ENCODE measurements at regions not wholly inside any gene's neighbourhood (a gene's known extent, or its start where the extent isn't known, plus 50 kb on each side); places are given as distances from the start of the nearest gene placed in this dataset.

GRCh38 chr20:12670301-12670700, 338.5 kb upstream of the SPTLC3 start:
- Histone ChIP-seq H3K4me3 (ENCODE audit: low read length in 2 of 2) (no peak overlapping the region), H3K4me1 (ENCODE audit: control insufficient read depth, insufficient read depth, low read length) (no peaks in the 10 kb centered on the region), H3K9ac (ENCODE audit: low read length in 2 of 2) (no peak overlapping the region), H3K27me3 (ENCODE audit: control insufficient read depth in 1 of 2, insufficient read depth in 2 of 2, low read length in 2 of 2) (no peaks in the 10 kb centered on the region), H3K27ac (ENCODE audit: low read length) (no peak overlapping the region), H3K36me3 (ENCODE audit: control insufficient read depth in 2 of 2, insufficient read depth in 2 of 2, low read length in 2 of 2) (no peaks in the 10 kb centered on the region), H3K9me3 (ENCODE audit: control insufficient read depth in 2 of 2, low read length in 2 of 2) (no peaks in the 10 kb centered on the region)

- Histone ChIP-seq H3K27ac (ENCODE audit: low read length) (no peak overlapping the region), H3K9me3 (ENCODE audit: control insufficient read depth in 2 of 2, low read length in 2 of 2) (no peaks in the 10 kb centered on the region), H3K36me3 (ENCODE audit: control insufficient read depth in 2 of 2, insufficient read depth in 2 of 2, low read length in 2 of 2) (no peaks in the 10 kb centered on the region), H3K4me1 (ENCODE audit: control insufficient read depth, insufficient read depth, low read length) (no peaks in the 10 kb centered on the region), H3K4me3 (ENCODE audit: low read length in 2 of 2) (no peak overlapping the region), H3K9ac (ENCODE audit: low read length in 2 of 2) (no peak overlapping the region), H3K27me3 (ENCODE audit: control insufficient read depth in 1 of 2, insufficient read depth in 2 of 2, low read length in 2 of 2) (no peaks in the 10 kb centered on the region)
Measured at GRCh38 chr20:12673352-12673751, 335.4 kb upstream of the SPTLC3 start.

- H3K9ac ChIP-seq (ENCODE audit: low read length in 2 of 2), result no peak overlapping the region
- no peaks in the 10 kb centered on the region for H3K9me3 ChIP-seq (ENCODE audit: control insufficient read depth in 2 of 2, low read length in 2 of 2)
- H3K4me3 ChIP-seq (ENCODE audit: low read length in 2 of 2), result no peak overlapping the region
- H3K36me3 ChIP-seq (ENCODE audit: control insufficient read depth in 2 of 2, insufficient read depth in 2 of 2, low read length in 2 of 2), result no peaks in the 10 kb centered on the region
- H3K27me3 ChIP-seq (ENCODE audit: control insufficient read depth in 1 of 2, insufficient read depth in 2 of 2, low read length in 2 of 2), result no peaks in the 10 kb centered on the region
- H3K27ac ChIP-seq (ENCODE audit: low read length), result no peak overlapping the region
- H3K4me1 ChIP-seq (ENCODE audit: control insufficient read depth, insufficient read depth, low read length), result no peaks in the 10 kb centered on the region
Measured at GRCh38 chr20:12677925-12678324, 330.8 kb upstream of the SPTLC3 start.

- Histone ChIP-seq H3K27ac (ENCODE audit: low read length) (no peak overlapping the region), H3K9me3 (ENCODE audit: control insufficient read depth in 2 of 2, low read length in 2 of 2) (no peaks in the 10 kb centered on the region), H3K4me3 (ENCODE audit: low read length in 2 of 2) (no peak overlapping the region), H3K36me3 (ENCODE audit: control insufficient read depth in 2 of 2, insufficient read depth in 2 of 2, low read length in 2 of 2) (no peaks in the 10 kb centered on the region), H3K9ac (ENCODE audit: low read length in 2 of 2) (no peak overlapping the region), H3K4me1 (ENCODE audit: control insufficient read depth, insufficient read depth, low read length) (no peaks in the 10 kb centered on the region), H3K27me3 (ENCODE audit: control insufficient read depth in 1 of 2, insufficient read depth in 2 of 2, low read length in 2 of 2) (no peaks in the 10 kb centered on the region)
Measured at GRCh38 chr20:12679447-12679846, 329.3 kb upstream of the SPTLC3 start.

GRCh38 chr20:12682613-12683012, 326.2 kb upstream of the SPTLC3 start:
- Histone ChIP-seq H3K9me3 (ENCODE audit: control insufficient read depth in 2 of 2, low read length in 2 of 2) (no peaks in the 10 kb centered on the region), H3K4me1 (ENCODE audit: control insufficient read depth, insufficient read depth, low read length) (no peaks in the 10 kb centered on the region), H3K4me3 (ENCODE audit: low read length in 2 of 2) (no peak overlapping the region), H3K27ac (ENCODE audit: low read length) (no peak overlapping the region), H3K27me3 (ENCODE audit: control insufficient read depth in 1 of 2, insufficient read depth in 2 of 2, low read length in 2 of 2) (no peaks in the 10 kb centered on the region), H3K36me3 (ENCODE audit: control insufficient read depth in 2 of 2, insufficient read depth in 2 of 2, low read length in 2 of 2) (no peaks in the 10 kb centered on the region), H3K9ac (ENCODE audit: low read length in 2 of 2) (no peak overlapping the region)

- Histone ChIP-seq H3K9ac (ENCODE audit: low read length in 2 of 2) (no peak overlapping the region), H3K4me3 (ENCODE audit: low read length in 2 of 2) (no peak overlapping the region), H3K27me3 (ENCODE audit: control insufficient read depth in 1 of 2, insufficient read depth in 2 of 2, low read length in 2 of 2) (no peaks in the 10 kb centered on the region), H3K9me3 (ENCODE audit: control insufficient read depth in 2 of 2, low read length in 2 of 2) (no peaks in the 10 kb centered on the region), H3K4me1 (ENCODE audit: control insufficient read depth, insufficient read depth, low read length) (no peaks in the 10 kb centered on the region), H3K36me3 (ENCODE audit: control insufficient read depth in 2 of 2, insufficient read depth in 2 of 2, low read length in 2 of 2) (no peaks in the 10 kb centered on the region), H3K27ac (ENCODE audit: low read length) (no peak overlapping the region)
Measured at GRCh38 chr20:12687476-12687875, 321.3 kb upstream of the SPTLC3 start.

GRCh38 chr20:12695937-12696336, 312.8 kb upstream of the SPTLC3 start:
- no peak overlapping the region for H3K9ac ChIP-seq (ENCODE audit: low read length in 2 of 2)
- H3K36me3 ChIP-seq (ENCODE audit: control insufficient read depth in 2 of 2, insufficient read depth in 2 of 2, low read length in 2 of 2), result no peaks in the 10 kb centered on the region
- no peak overlapping the region for H3K27ac ChIP-seq (ENCODE audit: low read length)
- H3K9me3 ChIP-seq (ENCODE audit: control insufficient read depth in 2 of 2, low read length in 2 of 2), result no peaks in the 10 kb centered on the region
- H3K4me1 ChIP-seq (ENCODE audit: control insufficient read depth, insufficient read depth, low read length), result no peaks in the 10 kb centered on the region
- H3K4me3 ChIP-seq (ENCODE audit: low read length in 2 of 2), result no peak overlapping the region
- H3K27me3 ChIP-seq (ENCODE audit: control insufficient read depth in 1 of 2, insufficient read depth in 2 of 2, low read length in 2 of 2), result no peaks in the 10 kb centered on the region

- no peak overlapping the region for H3K4me3 ChIP-seq (ENCODE audit: low read length in 2 of 2)
- no peaks in the 10 kb centered on the region for H3K27me3 ChIP-seq (ENCODE audit: control insufficient read depth in 1 of 2, insufficient read depth in 2 of 2, low read length in 2 of 2)
- H3K36me3 ChIP-seq (ENCODE audit: control insufficient read depth in 2 of 2, insufficient read depth in 2 of 2, low read length in 2 of 2), result no peaks in the 10 kb centered on the region
- no peaks in the 10 kb centered on the region for H3K9me3 ChIP-seq (ENCODE audit: control insufficient read depth in 2 of 2, low read length in 2 of 2)
- no peaks in the 10 kb centered on the region for H3K4me1 ChIP-seq (ENCODE audit: control insufficient read depth, insufficient read depth, low read length)
- H3K9ac ChIP-seq (ENCODE audit: low read length in 2 of 2), result no peak overlapping the region
- no peak overlapping the region for H3K27ac ChIP-seq (ENCODE audit: low read length)
Measured at GRCh38 chr20:12698817-12699216, 310.0 kb upstream of the SPTLC3 start.

- H3K27ac ChIP-seq (ENCODE audit: low read length), result no peak overlapping the region
- H3K9me3 ChIP-seq (ENCODE audit: control insufficient read depth in 2 of 2, low read length in 2 of 2), result no peaks in the 10 kb centered on the region
- no peaks in the 10 kb centered on the region for H3K4me1 ChIP-seq (ENCODE audit: control insufficient read depth, insufficient read depth, low read length)
- H3K9ac ChIP-seq (ENCODE audit: low read length in 2 of 2), result no peak overlapping the region
- H3K4me3 ChIP-seq (ENCODE audit: low read length in 2 of 2), result no peak overlapping the region
- H3K36me3 ChIP-seq (ENCODE audit: control insufficient read depth in 2 of 2, insufficient read depth in 2 of 2, low read length in 2 of 2), result no peaks in the 10 kb centered on the region
- no peaks in the 10 kb centered on the region for H3K27me3 ChIP-seq (ENCODE audit: control insufficient read depth in 1 of 2, insufficient read depth in 2 of 2, low read length in 2 of 2)
Measured at GRCh38 chr20:12699374-12700228, 309.2 kb upstream of the SPTLC3 start.

GRCh38 chr20:12700701-12701100, 308.1 kb upstream of the SPTLC3 start:
- Histone ChIP-seq H3K9ac (ENCODE audit: low read length in 2 of 2) (no peak overlapping the region), H3K9me3 (ENCODE audit: control insufficient read depth in 2 of 2, low read length in 2 of 2) (no peaks in the 10 kb centered on the region), H3K4me1 (ENCODE audit: control insufficient read depth, insufficient read depth, low read length) (no peaks in the 10 kb centered on the region)

GRCh38 chr20:12702312-12702711, 306.5 kb upstream of the SPTLC3 start:
- Histone ChIP-seq H3K36me3 (ENCODE audit: control insufficient read depth in 2 of 2, insufficient read depth in 2 of 2, low read length in 2 of 2) (no peaks in the 10 kb centered on the region), H3K4me3 (ENCODE audit: low read length in 2 of 2) (no peak overlapping the region), H3K27ac (ENCODE audit: low read length) (no peak overlapping the region), H3K4me1 (ENCODE audit: control insufficient read depth, insufficient read depth, low read length) (no peaks in the 10 kb centered on the region), H3K27me3 (ENCODE audit: control insufficient read depth in 1 of 2, insufficient read depth in 2 of 2, low read length in 2 of 2) (no peaks in the 10 kb centered on the region), H3K9ac (ENCODE audit: low read length in 2 of 2) (no peak overlapping the region), H3K9me3 (ENCODE audit: control insufficient read depth in 2 of 2, low read length in 2 of 2) (no peaks in the 10 kb centered on the region)

More at GRCh38 chr20:12700701-12701100, 308.1 kb upstream of the SPTLC3 start:
- no peaks in the 10 kb centered on the region for H3K36me3 ChIP-seq (ENCODE audit: control insufficient read depth in 2 of 2, insufficient read depth in 2 of 2, low read length in 2 of 2)
- H3K27me3 ChIP-seq (ENCODE audit: control insufficient read depth in 1 of 2, insufficient read depth in 2 of 2, low read length in 2 of 2), result no peaks in the 10 kb centered on the region
- no peak overlapping the region for H3K27ac ChIP-seq (ENCODE audit: low read length)
- no peak overlapping the region for H3K4me3 ChIP-seq (ENCODE audit: low read length in 2 of 2)
